Endothelial cell (in vitro differentiated cells): ENCODE measurements at regions not wholly inside any gene's neighbourhood (a gene's known extent, or its start where the extent isn't known, plus 50 kb on each side); places are given as distances from the start of the nearest gene placed in this dataset.

Experiments
- DNase-seq: peaks from one replicate; pipeline ENCODE4 v3.0.0; 2021; ENCODE audit warnings: low spot score
- H3K27ac Mint-ChIP-seq: one replicate; pipeline ENCODE4 v1.8.0; 2021; ENCODE audit warnings: mixed read lengths, inconsistent platforms; ENCODE audit not compliant: unreplicated experiment
- H3K27me3 Mint-ChIP-seq: one replicate; pipeline ENCODE4 v1.8.0; 2021; ENCODE audit warnings: mild to moderate bottlenecking, moderate library complexity, mixed read lengths, inconsistent platforms; ENCODE audit not compliant: unreplicated experiment
- H3K36me3 Mint-ChIP-seq: one replicate; pipeline ENCODE4 v1.8.0; 2021; ENCODE audit warnings: mild to moderate bottlenecking, low read depth, mixed read lengths, inconsistent platforms; ENCODE audit not compliant: unreplicated experiment
- H3K4me1 Mint-ChIP-seq: one replicate; pipeline ENCODE4 v1.8.0; 2021; ENCODE audit warnings: mild to moderate bottlenecking, mixed read lengths, inconsistent platforms; ENCODE audit not compliant: unreplicated experiment
- H3K4me3 Mint-ChIP-seq: one replicate; pipeline ENCODE4 v1.8.0; 2021; ENCODE audit warnings: mild to moderate bottlenecking, mixed read lengths, inconsistent platforms; ENCODE audit not compliant: unreplicated experiment
- H3K9me3 Mint-ChIP-seq: one replicate; pipeline ENCODE4 v1.8.0; 2021; ENCODE audit warnings: mixed read lengths, inconsistent platforms; ENCODE audit not compliant: unreplicated experiment
- CTCF ChIP-seq: fragments of 200-600 bp; sonication (generic); IDR thresholded peaks from one replicate; pipeline ENCODE4 v1.5.0; 2021; ENCODE audit warnings: antibody characterized with exemption; ENCODE audit not compliant: unreplicated experiment

- Mint-ChIP-seq H3K36me3 (no peaks in the 10 kb centered on the region), H3K27ac (no peak overlapping the region), H3K27me3 (no peaks in the 10 kb centered on the region), H3K9me3 (no peaks in the 10 kb centered on the region), H3K4me1 (peaks cover 3% of the 10 kb centered on the region), H3K4me3 (no peak overlapping the region)
- no peak for TF ChIP-seq CTCF
- DNase-seq, result no peak
These were observed 355.6 kb upstream of the KITLG start for GRCh38 chr12:88935856-88936255.

- no peak for TF ChIP-seq CTCF
- Mint-ChIP-seq H3K27ac (no peak overlapping the region), H3K9me3 (no peaks in the 10 kb centered on the region), H3K4me1 (peaks cover 3% of the 10 kb centered on the region), H3K4me3 (no peak overlapping the region), H3K36me3 (no peaks in the 10 kb centered on the region), H3K27me3 (peaks cover 3% of the 10 kb centered on the region)
- no peak for DNase-seq
These were observed 354.0 kb upstream of the KITLG start for GRCh38 chr12:88934163-88934747.

- DNase-seq, result no peak
- H3K4me3 Mint-ChIP-seq, result no peak overlapping the region
- no peak overlapping the region for H3K27ac Mint-ChIP-seq
- peaks cover 3% of the 10 kb centered on the region for H3K27me3 Mint-ChIP-seq
- no peaks in the 10 kb centered on the region for H3K9me3 Mint-ChIP-seq
- no peak for TF ChIP-seq CTCF
- no peaks in the 10 kb centered on the region for H3K36me3 Mint-ChIP-seq
- peaks cover 3% of the 10 kb centered on the region for H3K4me1 Mint-ChIP-seq
These were observed 352.2 kb upstream of the KITLG start for GRCh38 chr12:88932457-88932856.

GRCh38 chr12:88931598-88931997, 351.3 kb upstream of the KITLG start:
- Mint-ChIP-seq H3K4me1 (peaks cover 4% of the 10 kb centered on the region), H3K9me3 (no peaks in the 10 kb centered on the region), H3K4me3 (no peak overlapping the region), H3K27ac (no peak overlapping the region), H3K36me3 (no peaks in the 10 kb centered on the region), H3K27me3 (peaks cover 3% of the 10 kb centered on the region)
- no peak for DNase-seq
- no peak for TF ChIP-seq CTCF

- Mint-ChIP-seq H3K9me3 (no peaks in the 10 kb centered on the region), H3K27ac (no peak overlapping the region), H3K27me3 (peaks cover 5% of the 10 kb centered on the region), H3K4me3 (no peak overlapping the region), H3K36me3 (no peaks in the 10 kb centered on the region), H3K4me1 (peaks cover 20% of the 10 kb centered on the region)
- no peak for TF ChIP-seq CTCF
- DNase-seq, result no peak
These were observed 345.2 kb upstream of the KITLG start for GRCh38 chr12:88925454-88925853.
